ENCODE measurements at regions not wholly inside any gene's neighbourhood (a gene's known extent, or its start where the extent isn't known, plus 50 kb on each side); places are given as distances from the start of the nearest gene placed in this dataset.

DNA sequence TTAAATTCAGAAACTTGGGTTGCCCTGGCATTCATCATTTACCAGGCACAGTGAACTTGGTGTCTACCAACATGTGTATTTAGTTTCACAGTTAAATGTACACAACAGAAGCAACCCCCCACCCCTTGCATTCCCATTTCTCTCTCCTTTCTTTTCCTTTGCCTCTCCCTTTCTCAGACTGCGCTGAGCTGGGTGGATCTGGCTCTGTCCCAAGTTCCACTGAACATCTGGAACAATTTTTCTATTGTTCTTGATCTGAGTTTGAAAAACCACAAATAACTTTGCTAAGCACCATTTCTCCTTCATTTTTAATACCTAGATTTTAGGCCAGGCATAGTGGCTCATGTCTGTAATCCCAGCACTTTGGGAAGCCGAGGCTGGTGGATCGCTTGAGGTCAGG, 242.2 kb downstream of the ABHD5 start:
- H3K9ac ChIP-seq (ENCODE audit: low read depth, low read length, poor library complexity) = no peak overlapping the region
- H3K18ac ChIP-seq (ENCODE audit: low read length) = no peak overlapping the region
- H3K4ac ChIP-seq (ENCODE audit: low read length) = no peak overlapping the region
- WGBS, 2 donors (ENCODE audit: extremely low coverage in 2 of 2, insufficient read length in 2 of 2, insufficient replicate concordance in 1 of 2) = no CpG with 5 or more reads among the region's 3 CpGs
- H3K27me3 ChIP-seq (ENCODE audit: control insufficient read depth in 3 of 3, insufficient read depth in 3 of 3, low read depth in 1 of 3, low read length in 3 of 3) = no peaks in the 10 kb centered on the region
- H3K4me2 ChIP-seq (ENCODE audit: insufficient read depth, low read length, poor library complexity, severe bottlenecking) = no peak overlapping the region
- no peaks in the 10 kb centered on the region for H3K9me3 ChIP-seq (replicated peaks in 1 of 2; ENCODE audit: control insufficient read depth in 2 of 2, insufficient read depth in 1 of 2, low read depth in 1 of 2, low read length in 2 of 2)
- no peaks in the 10 kb centered on the region for H3K79me1 ChIP-seq (ENCODE audit: low read depth, low read length)
- no peak overlapping the region for H4K8ac ChIP-seq (ENCODE audit: low read depth, low read length)
- H4K91ac ChIP-seq (ENCODE audit: low read depth, low read length, poor library complexity) = no peak overlapping the region
- H3K4me1 ChIP-seq (ENCODE audit: control insufficient read depth in 2 of 2, insufficient read depth in 1 of 2, low read depth in 1 of 2, low read length in 2 of 2) = no peaks in the 10 kb centered on the region
- no peak overlapping the region for H2BK120ac ChIP-seq (ENCODE audit: low read depth, low read length)
- no peak overlapping the region for H3K4me3 ChIP-seq (ENCODE audit: low read length in 2 of 2)
- no peak for DNase-seq (ENCODE audit: low spot score)
- H3K23ac ChIP-seq (ENCODE audit: low read depth, low read length, poor library complexity) = no peak overlapping the region
- H3K27ac ChIP-seq (replicated peaks; ENCODE audit: low read length) = no peak overlapping the region
- H3K14ac ChIP-seq (ENCODE audit: low read length) = no peak overlapping the region
- H2BK12ac ChIP-seq (ENCODE audit: low read length) = no peak overlapping the region
- no peak overlapping the region for H2BK15ac ChIP-seq (ENCODE audit: low read length)
- H2AK5ac ChIP-seq (ENCODE audit: low read depth, low read length) = no peak overlapping the region
- no peak overlapping the region for H2AFZ ChIP-seq (ENCODE audit: low read length)
- no peak overlapping the region for H2BK5ac ChIP-seq (ENCODE audit: low read length)
- H3K36me3 ChIP-seq (replicated peaks in 1 of 2; ENCODE audit: control insufficient read depth in 2 of 2, insufficient read depth in 2 of 2, low read length in 2 of 2) = no peaks in the 10 kb centered on the region

- no peak overlapping the region for H3K4me3 ChIP-seq (ENCODE audit: low read length in 2 of 2)
- no peak overlapping the region for H2AK5ac ChIP-seq (ENCODE audit: low read depth, low read length)
- H2BK120ac ChIP-seq (ENCODE audit: low read depth, low read length) = no peak overlapping the region
Measured at GRCh38 chr3:43948013-43948412, 257.3 kb downstream of the ABHD5 start.

DNA sequence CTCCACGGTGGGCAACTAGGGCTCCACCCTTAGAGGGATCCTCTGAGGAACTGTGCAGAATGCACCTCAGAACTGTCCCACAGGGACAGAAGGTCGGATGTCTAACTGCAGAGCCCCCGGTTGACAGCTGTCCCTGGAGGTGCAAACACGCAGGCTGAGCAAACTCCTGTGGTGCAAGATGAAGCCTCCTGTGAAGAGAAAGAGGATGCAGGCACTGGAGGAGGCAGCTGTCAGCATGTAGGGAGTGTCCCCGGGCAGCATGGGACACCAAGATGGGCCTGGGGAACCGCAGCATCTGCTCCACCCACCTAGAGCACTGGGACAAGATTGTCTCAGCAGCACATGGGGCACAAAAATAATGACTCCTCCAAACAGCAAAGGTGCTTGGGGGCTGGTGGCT, 258.9 kb downstream of the ABHD5 start:
- H3K27ac ChIP-seq (replicated peaks; ENCODE audit: low read length) = no peak overlapping the region
- H3K27me3 ChIP-seq (ENCODE audit: control insufficient read depth in 3 of 3, insufficient read depth in 3 of 3, low read depth in 1 of 3, low read length in 3 of 3) = no peaks in the 10 kb centered on the region
- no peak overlapping the region for H2BK12ac ChIP-seq (ENCODE audit: low read length)
- no CpG with 5 or more reads among the region's 6 CpGs for WGBS, 2 donors (ENCODE audit: extremely low coverage in 2 of 2, insufficient read length in 2 of 2, insufficient replicate concordance in 1 of 2)
- no peak overlapping the region for H2BK15ac ChIP-seq (ENCODE audit: low read length)
- H3K79me1 ChIP-seq (ENCODE audit: low read depth, low read length) = no peaks in the 10 kb centered on the region
- H3K23ac ChIP-seq (ENCODE audit: low read depth, low read length, poor library complexity) = no peak overlapping the region
- peak overlapping the region in 1 of 2 donors; percentile 48 for H3K4me3 ChIP-seq (ENCODE audit: low read length in 2 of 2)
- no peak overlapping the region for H3K4ac ChIP-seq (ENCODE audit: low read length)
- no peak overlapping the region for H2AFZ ChIP-seq (ENCODE audit: low read length)
- H3K9ac ChIP-seq (ENCODE audit: low read depth, low read length, poor library complexity) = no peak overlapping the region
- no peak overlapping the region for H3K18ac ChIP-seq (ENCODE audit: low read length)
- no peaks in the 10 kb centered on the region for H3K36me3 ChIP-seq (replicated peaks in 1 of 2; ENCODE audit: control insufficient read depth in 2 of 2, insufficient read depth in 2 of 2, low read length in 2 of 2)
- H2BK5ac ChIP-seq (ENCODE audit: low read length) = no peak overlapping the region
- H3K14ac ChIP-seq (ENCODE audit: low read length) = no peak overlapping the region
- H3K4me2 ChIP-seq (ENCODE audit: insufficient read depth, low read length, poor library complexity, severe bottlenecking) = no peak overlapping the region
- no peak overlapping the region for H2BK120ac ChIP-seq (ENCODE audit: low read depth, low read length)
- no peak for DNase-seq (ENCODE audit: low spot score)
- no peak overlapping the region for H4K91ac ChIP-seq (ENCODE audit: low read depth, low read length, poor library complexity)
- H3K4me1 ChIP-seq (ENCODE audit: control insufficient read depth in 2 of 2, insufficient read depth in 1 of 2, low read depth in 1 of 2, low read length in 2 of 2) = peaks cover 0 to 2% of the 10 kb centered on the region in 2 donors
- no peak overlapping the region for H4K8ac ChIP-seq (ENCODE audit: low read depth, low read length)
- no peak overlapping the region for H2AK5ac ChIP-seq (ENCODE audit: low read depth, low read length)
- H3K9me3 ChIP-seq (replicated peaks in 1 of 2; ENCODE audit: control insufficient read depth in 2 of 2, insufficient read depth in 1 of 2, low read depth in 1 of 2, low read length in 2 of 2) = no peaks in the 10 kb centered on the region

More at GRCh38 chr3:43948013-43948412, 257.3 kb downstream of the ABHD5 start:
- H4K91ac ChIP-seq (ENCODE audit: low read depth, low read length, poor library complexity) = no peak overlapping the region
- no peak overlapping the region for H2AFZ ChIP-seq (ENCODE audit: low read length)
- no peak overlapping the region for H2BK15ac ChIP-seq (ENCODE audit: low read length)
- no peak overlapping the region for H3K4me2 ChIP-seq (ENCODE audit: insufficient read depth, low read length, poor library complexity, severe bottlenecking)
- no peaks in the 10 kb centered on the region for H3K36me3 ChIP-seq (replicated peaks in 1 of 2; ENCODE audit: control insufficient read depth in 2 of 2, insufficient read depth in 2 of 2, low read length in 2 of 2)
- DNase-seq (ENCODE audit: low spot score) = no peak
- no peak overlapping the region for H4K8ac ChIP-seq (ENCODE audit: low read depth, low read length)
- no peak overlapping the region for H3K9ac ChIP-seq (ENCODE audit: low read depth, low read length, poor library complexity)
- no CpG with 5 or more reads among the region's 5 CpGs for WGBS, 2 donors (ENCODE audit: extremely low coverage in 2 of 2, insufficient read length in 2 of 2, insufficient replicate concordance in 1 of 2)
- no peaks in the 10 kb centered on the region for H3K27me3 ChIP-seq (ENCODE audit: control insufficient read depth in 3 of 3, insufficient read depth in 3 of 3, low read depth in 1 of 3, low read length in 3 of 3)
- H3K14ac ChIP-seq (ENCODE audit: low read length) = no peak overlapping the region
- H3K23ac ChIP-seq (ENCODE audit: low read depth, low read length, poor library complexity) = no peak overlapping the region
- H3K4ac ChIP-seq (ENCODE audit: low read length) = no peak overlapping the region
- no peaks in the 10 kb centered on the region for H3K9me3 ChIP-seq (replicated peaks in 1 of 2; ENCODE audit: control insufficient read depth in 2 of 2, insufficient read depth in 1 of 2, low read depth in 1 of 2, low read length in 2 of 2)
- H3K18ac ChIP-seq (ENCODE audit: low read length) = no peak overlapping the region
- no peak overlapping the region for H2BK5ac ChIP-seq (ENCODE audit: low read length)
- no peaks in the 10 kb centered on the region for H3K4me1 ChIP-seq (ENCODE audit: control insufficient read depth in 2 of 2, insufficient read depth in 1 of 2, low read depth in 1 of 2, low read length in 2 of 2)
- no peak overlapping the region for H2BK12ac ChIP-seq (ENCODE audit: low read length)
- no peaks in the 10 kb centered on the region for H3K79me1 ChIP-seq (ENCODE audit: low read depth, low read length)
- H3K27ac ChIP-seq (replicated peaks; ENCODE audit: low read length) = no peak overlapping the region

GRCh38 chr3:43950775-43951174, 260.0 kb downstream of the ABHD5 start:
- Histone ChIP-seq H3K9ac (ENCODE audit: low read depth, low read length, poor library complexity) (no peak overlapping the region), H3K4ac (ENCODE audit: low read length) (no peak overlapping the region), H2AFZ (ENCODE audit: low read length) (no peak overlapping the region), H3K23ac (ENCODE audit: low read depth, low read length, poor library complexity) (no peak overlapping the region), H2AK5ac (ENCODE audit: low read depth, low read length) (no peak overlapping the region), H3K4me2 (ENCODE audit: insufficient read depth, low read length, poor library complexity, severe bottlenecking) (no peak overlapping the region), H2BK120ac (ENCODE audit: low read depth, low read length) (no peak overlapping the region), H3K36me3 (replicated peaks in 1 of 2; ENCODE audit: control insufficient read depth in 2 of 2, insufficient read depth in 2 of 2, low read length in 2 of 2) (no peaks in the 10 kb centered on the region), H3K4me1 (ENCODE audit: control insufficient read depth in 2 of 2, insufficient read depth in 1 of 2, low read depth in 1 of 2, low read length in 2 of 2) (peaks cover 0 to 2% of the 10 kb centered on the region in 2 donors), H3K27me3 (ENCODE audit: control insufficient read depth in 3 of 3, insufficient read depth in 3 of 3, low read depth in 1 of 3, low read length in 3 of 3) (no peaks in the 10 kb centered on the region), H3K79me1 (ENCODE audit: low read depth, low read length) (no peaks in the 10 kb centered on the region), H3K18ac (ENCODE audit: low read length) (no peak overlapping the region), H3K27ac (replicated peaks; ENCODE audit: low read length) (no peak overlapping the region), H3K4me3 (ENCODE audit: low read length in 2 of 2) (no peak overlapping the region), H2BK12ac (ENCODE audit: low read length) (no peak overlapping the region), H4K8ac (ENCODE audit: low read depth, low read length) (no peak overlapping the region), H2BK15ac (ENCODE audit: low read length) (no peak overlapping the region), H3K14ac (ENCODE audit: low read length) (no peak overlapping the region), H3K9me3 (replicated peaks in 1 of 2; ENCODE audit: control insufficient read depth in 2 of 2, insufficient read depth in 1 of 2, low read depth in 1 of 2, low read length in 2 of 2) (no peaks in the 10 kb centered on the region), H2BK5ac (ENCODE audit: low read length) (no peak overlapping the region), H4K91ac (ENCODE audit: low read depth, low read length, poor library complexity) (no peak overlapping the region)
- no CpG with 5 or more reads among the region's 4 CpGs for WGBS, 2 donors (ENCODE audit: extremely low coverage in 2 of 2, insufficient read length in 2 of 2, insufficient replicate concordance in 1 of 2)
- no peak for DNase-seq (ENCODE audit: low spot score)

Data from neuronal stem cell (in vitro differentiated cells).